Right atrium auricular region (tissue), 2 donors: ENCODE measurements at regions not wholly inside any gene's neighbourhood (a gene's known extent, or its start where the extent isn't known, plus 50 kb on each side); places are given as distances from the start of the nearest gene placed in this dataset.

ENCODE experiments used
- DNase-seq: peaks from one replicate; pipeline ENCODE4 v3.0.0-alpha.2; 2019; ENCODE audit warnings: low spot score
- H3K27ac ChIP-seq, 2 donors: fragments of 200-600 bp; sonication (generic); 1 replicate in 1 of 2; 2 replicates in 1 of 2; pipeline ENCODE4 v1.5.1; 2016 to 2019
- H3K27me3 ChIP-seq, 2 donors: fragments of 200-600 bp; sonication (generic); one replicate each; pipeline versions ENCODE4 v1.5.1 to v1.6.0; 2017 to 2019
- H3K36me3 ChIP-seq: fragments of 200-600 bp; sonication (generic); one replicate; pipeline ENCODE4 v1.5.1; 2016
- H3K4me1 ChIP-seq, 2 donors: fragments of 200-600 bp; sonication (generic); one replicate each; pipeline versions ENCODE4 v1.5.1 to v1.6.0; 2017 to 2019
- H3K4me3 ChIP-seq, 2 donors: fragments of 200-600 bp; sonication (generic); 1 replicate in 1 of 2; 2 replicates in 1 of 2; pipeline ENCODE4 v1.5.1; 2017 to 2019; ENCODE audit warnings: mild to moderate bottlenecking in 1 of 2, moderate library complexity in 1 of 2
- H3K9me3 ChIP-seq, 2 donors: fragments of 200-600 bp; sonication (generic); one replicate each; pipeline ENCODE4 v1.5.1; 2019
- CTCF ChIP-seq, 2 donors: fragments of 200-600 bp; sonication (generic); IDR thresholded peaks; one replicate each; pipeline ENCODE4 v1.5.1; 2019; ENCODE audit warnings: antibody characterized with exemption in 2 of 2

- no peak for DNase-seq
- Histone ChIP-seq H3K27ac (no peak overlapping the region), H3K36me3 (no peaks in the 10 kb centered on the region), H3K27me3 (no peaks in the 10 kb centered on the region), H3K4me1 (no peaks in the 10 kb centered on the region), H3K4me3 (no peak overlapping the region), H3K9me3 (no peaks in the 10 kb centered on the region)
- no peak for TF ChIP-seq CTCF (IDR thresholded peaks at IDR 0.05)
Measured at GRCh38 chr4:166308647-166309046, 435.6 kb downstream of the TLL1 start.

DNA sequence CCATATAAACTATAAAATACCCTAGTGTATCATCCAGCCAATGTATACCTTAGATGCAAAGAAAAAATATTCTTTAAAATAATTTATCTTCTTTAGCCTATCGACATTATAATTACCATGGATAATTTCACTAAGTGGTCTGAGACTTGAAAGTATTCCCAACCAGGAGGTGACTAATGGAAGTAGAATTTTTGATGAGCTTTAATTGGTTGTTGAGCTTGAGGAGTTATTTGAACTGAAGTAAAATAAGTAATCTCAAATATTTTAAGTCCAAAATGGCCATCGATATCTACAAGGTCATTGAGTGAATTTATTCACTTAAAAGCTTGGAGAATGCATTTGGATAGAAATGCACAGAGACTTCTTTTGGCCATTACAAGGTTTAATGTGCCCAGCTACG is 436.2 kb downstream of the TLL1 start:
- no peaks in the 10 kb centered on the region for H3K4me1 ChIP-seq
- no peak overlapping the region for H3K4me3 ChIP-seq
- H3K27ac ChIP-seq, result no peak overlapping the region
- no peaks in the 10 kb centered on the region for H3K9me3 ChIP-seq
- DNase-seq, result no peak
- no peaks in the 10 kb centered on the region for H3K27me3 ChIP-seq
- no peaks in the 10 kb centered on the region for H3K36me3 ChIP-seq
- TF ChIP-seq CTCF (IDR thresholded peaks at IDR 0.05), result no peak

DNA sequence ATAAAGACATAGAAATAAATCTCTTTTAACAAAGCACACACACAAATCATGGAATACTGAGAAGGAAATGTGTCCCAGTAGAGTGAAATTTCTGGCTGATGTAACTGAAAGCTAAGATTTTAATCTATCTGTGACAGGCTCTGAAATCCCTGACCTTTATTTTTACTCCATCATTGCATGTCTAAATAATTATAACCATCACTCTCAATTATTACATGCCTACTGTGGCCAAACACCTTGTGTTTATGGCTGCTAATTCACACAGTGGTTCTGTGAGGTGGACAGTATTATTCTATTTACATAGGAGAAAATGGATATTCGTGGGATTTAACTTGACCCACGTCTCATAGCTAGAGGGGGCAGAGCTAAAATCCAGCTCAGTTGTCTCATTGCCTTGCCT is 438.1 kb downstream of the TLL1 start:
- Histone ChIP-seq H3K27me3 (no peaks in the 10 kb centered on the region), H3K36me3 (no peaks in the 10 kb centered on the region), H3K4me1 (no peaks in the 10 kb centered on the region), H3K27ac (no peak overlapping the region), H3K9me3 (no peaks in the 10 kb centered on the region), H3K4me3 (no peak overlapping the region)
- no peak for DNase-seq
- TF ChIP-seq CTCF (IDR thresholded peaks at IDR 0.05), result no peak

- H3K36me3 ChIP-seq, result no peaks in the 10 kb centered on the region
- DNase-seq, result no peak
- H3K4me1 ChIP-seq, result no peaks in the 10 kb centered on the region
- no peaks in the 10 kb centered on the region for H3K9me3 ChIP-seq
- no peak overlapping the region for H3K4me3 ChIP-seq
- TF ChIP-seq CTCF (IDR thresholded peaks at IDR 0.05), result no peak
- no peak overlapping the region for H3K27ac ChIP-seq
- H3K27me3 ChIP-seq, result no peaks in the 10 kb centered on the region
Measured at GRCh38 chr4:166312166-166312565, 439.1 kb downstream of the TLL1 start.

GRCh38 chr4:166314902-166315301 is 441.9 kb downstream of the TLL1 start:
- Histone ChIP-seq H3K9me3 (no peaks in the 10 kb centered on the region), H3K27me3 (no peaks in the 10 kb centered on the region), H3K4me1 (no peaks in the 10 kb centered on the region), H3K4me3 (no peak overlapping the region), H3K36me3 (no peaks in the 10 kb centered on the region), H3K27ac (no peak overlapping the region)
- DNase-seq, result no peak
- TF ChIP-seq CTCF (IDR thresholded peaks at IDR 0.05), result no peak

DNA sequence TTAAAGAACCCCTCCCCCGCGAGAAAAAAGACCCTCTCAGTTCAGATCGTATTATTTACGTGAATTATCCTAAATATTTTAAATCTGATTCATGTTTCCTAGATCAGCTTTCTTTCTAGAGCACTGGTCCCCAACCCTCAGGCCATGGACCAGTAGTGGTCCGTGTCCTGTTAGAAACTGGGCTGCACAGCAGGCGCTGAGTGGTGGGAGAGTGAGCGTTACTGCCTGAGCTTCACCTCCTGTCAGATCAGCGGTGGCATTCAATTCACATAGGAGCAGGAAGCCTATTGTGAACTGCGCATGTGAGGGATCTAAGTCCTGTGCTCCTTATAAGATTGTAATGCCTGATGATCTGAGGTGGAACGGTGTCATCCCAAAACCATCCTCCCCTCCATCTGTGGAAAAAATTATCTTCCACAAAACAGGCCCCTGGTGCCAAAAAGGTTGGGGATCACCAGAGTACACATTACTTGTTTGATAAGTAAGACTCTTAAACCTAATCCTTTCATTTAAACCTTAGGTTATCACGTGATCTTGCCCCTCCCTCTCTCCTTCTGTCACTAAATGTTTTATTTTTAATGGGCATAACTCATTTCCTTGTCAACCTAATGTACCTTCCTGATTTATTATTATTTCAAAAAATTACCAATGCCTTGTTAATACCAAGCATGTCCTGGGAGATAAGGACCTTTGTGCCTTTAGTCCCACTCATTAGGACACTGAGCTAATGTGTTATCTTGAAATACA is 442.9 kb downstream of the TLL1 start:
- no peaks in the 10 kb centered on the region for H3K4me1 ChIP-seq
- H3K27ac ChIP-seq, result no peak overlapping the region
- no peaks in the 10 kb centered on the region for H3K36me3 ChIP-seq
- H3K4me3 ChIP-seq, result no peak overlapping the region
- DNase-seq, result no peak
- no peaks in the 10 kb centered on the region for H3K9me3 ChIP-seq
- H3K27me3 ChIP-seq, result no peaks in the 10 kb centered on the region
- TF ChIP-seq CTCF (IDR thresholded peaks at IDR 0.05), result no peak
